ENCODE measurements at regions not wholly inside any gene's neighbourhood (a gene's known extent, or its start where the extent isn't known, plus 50 kb on each side); places are given as distances from the start of the nearest gene placed in this dataset.

DNA sequence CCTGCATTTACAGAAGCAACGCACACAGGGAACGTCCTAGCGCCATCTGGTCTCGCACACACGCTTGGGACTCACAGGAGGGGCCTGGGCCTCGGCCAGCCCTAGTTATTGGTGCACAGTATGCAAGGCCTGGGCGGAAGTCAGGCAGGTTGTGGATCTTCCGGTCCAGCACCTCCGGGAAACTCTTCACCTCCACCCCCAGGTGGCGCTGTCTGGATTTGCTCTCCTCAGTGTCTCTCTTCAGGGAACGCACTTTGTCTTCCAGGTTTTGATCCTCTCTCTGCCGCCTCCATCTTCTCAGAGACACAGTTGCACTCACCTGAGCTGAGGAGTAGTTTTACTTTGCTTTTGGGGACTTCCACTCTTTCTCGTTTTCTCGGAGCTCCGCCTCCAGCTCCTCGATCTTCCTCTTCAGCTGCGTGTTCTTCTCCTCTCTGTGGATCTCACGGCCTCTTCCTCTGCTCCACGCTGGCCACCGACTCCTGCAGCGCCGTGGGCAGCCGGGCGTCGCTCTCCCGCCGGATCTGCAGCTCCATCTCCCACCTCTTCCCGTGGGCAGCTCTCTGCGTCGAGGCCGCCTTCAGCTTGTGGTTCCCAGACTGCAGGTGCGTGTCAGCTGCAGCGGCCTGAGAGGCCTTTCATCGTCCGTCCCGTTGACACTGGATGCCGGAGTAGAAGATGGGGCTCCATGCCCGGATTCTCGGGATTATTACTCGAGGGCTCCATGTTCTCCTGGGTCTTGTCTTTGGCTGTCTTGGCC lies 933.8 kb downstream of the TMEM121 start:
- Histone ChIP-seq H3K9ac (ENCODE audit: insufficient read depth, low read depth, low read length) (no peak overlapping the region), H3K4me2 (ENCODE audit: low read depth, low read length) (no peak overlapping the region), H3K9me3 (ENCODE audit: low read length) (no peaks in the 10 kb centered on the region), H3K4me3 (replicated peaks in 1 of 3; ENCODE audit: insufficient read depth in 1 of 3, low read depth in 2 of 3, low read length in 3 of 3) (no peak overlapping the region), H3K27me3 (ENCODE audit: control insufficient read depth in 1 of 2, insufficient read depth in 2 of 2, low read length in 2 of 2) (no peaks in the 10 kb centered on the region), H3K79me2 (ENCODE audit: insufficient read depth, low read length) (no peaks in the 10 kb centered on the region), H4K20me1 (ENCODE audit: insufficient read depth, low read length) (no peaks in the 10 kb centered on the region), H3K27ac (ENCODE audit: extremely low read length, insufficient read depth, low read length) (no peak overlapping the region), H3K4me1 (ENCODE audit: insufficient read depth, low read length) (no peaks in the 10 kb centered on the region), H3K36me3 (replicated peaks in 1 of 2; ENCODE audit: control insufficient read depth in 1 of 2, insufficient read depth in 2 of 2, low read length in 2 of 2) (no peaks in the 10 kb centered on the region), H2AFZ (ENCODE audit: low read length) (no peak overlapping the region)
- no peak for DNase-seq (ENCODE audit: low spot score)
- WGBS (ENCODE audit: low lambda C conversion rate): no CpG with 5 or more reads among the region's 40 CpGs
- ATAC-seq: no peak
- TF ChIP-seq ZNF816 (CRISPR knock-in tag; IDR thresholded peaks at IDR 0.05; ENCODE audit: borderline replicate concordance) (no peak), ZNF24 (IDR thresholded peaks at IDR 0.05) (no peak)
- TF ChIP-seq, protein P1, sequence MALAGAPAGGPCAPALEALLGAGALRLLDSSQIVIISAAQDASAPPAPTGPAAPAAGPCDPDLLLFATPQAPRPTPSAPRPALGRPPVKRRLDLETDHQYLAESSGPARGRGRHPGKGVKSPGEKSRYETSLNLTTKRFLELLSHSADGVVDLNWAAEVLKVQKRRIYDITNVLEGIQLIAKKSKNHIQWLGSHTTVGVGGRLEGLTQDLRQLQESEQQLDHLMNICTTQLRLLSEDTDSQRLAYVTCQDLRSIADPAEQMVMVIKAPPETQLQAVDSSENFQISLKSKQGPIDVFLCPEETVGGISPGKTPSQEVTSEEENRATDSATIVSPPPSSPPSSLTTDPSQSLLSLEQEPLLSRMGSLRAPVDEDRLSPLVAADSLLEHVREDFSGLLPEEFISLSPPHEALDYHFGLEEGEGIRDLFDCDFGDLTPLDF (CRISPR knock-in tag; IDR thresholded peaks at IDR 0.05): no peak
- TF ChIP-seq, protein P2, sequence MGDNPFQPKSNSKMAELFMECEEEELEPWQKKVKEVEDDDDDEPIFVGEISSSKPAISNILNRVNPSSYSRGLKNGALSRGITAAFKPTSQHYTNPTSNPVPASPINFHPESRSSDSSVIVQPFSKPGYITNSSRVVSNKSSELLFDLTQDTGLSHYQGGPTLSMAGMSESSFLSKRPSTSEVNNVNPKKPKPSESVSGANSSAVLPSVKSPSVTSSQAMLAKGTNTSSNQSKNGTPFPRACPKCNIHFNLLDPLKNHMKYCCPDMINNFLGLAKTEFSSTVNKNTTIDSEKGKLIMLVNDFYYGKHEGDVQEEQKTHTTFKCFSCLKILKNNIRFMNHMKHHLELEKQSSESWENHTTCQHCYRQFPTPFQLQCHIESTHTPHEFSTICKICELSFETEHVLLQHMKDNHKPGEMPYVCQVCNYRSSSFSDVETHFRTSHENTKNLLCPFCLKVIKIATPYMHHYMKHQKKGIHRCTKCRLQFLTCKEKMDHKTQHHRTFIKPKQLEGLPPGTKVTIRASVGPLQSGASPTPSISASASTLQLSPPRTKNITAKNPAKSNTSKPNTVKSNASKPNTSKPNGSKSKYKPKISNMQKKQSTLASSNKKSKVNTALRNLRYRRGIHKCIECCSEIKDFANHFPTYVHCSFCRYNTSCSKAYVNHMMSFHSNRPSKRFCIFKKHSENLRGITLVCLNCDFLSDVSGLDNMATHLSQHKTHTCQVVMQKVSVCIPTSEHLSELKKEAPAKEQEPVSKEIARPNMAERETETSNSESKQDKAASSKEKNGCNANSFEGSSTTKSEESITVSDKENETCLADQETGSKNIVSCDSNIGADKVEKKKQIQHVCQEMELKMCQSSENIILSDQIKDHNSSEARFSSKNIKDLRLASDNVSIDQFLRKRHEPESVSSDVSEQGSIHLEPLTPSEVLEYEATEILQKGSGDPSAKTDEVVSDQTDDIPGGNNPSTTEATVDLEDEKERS (CRISPR knock-in tag; IDR thresholded peaks at IDR 0.05): no peak
- ChIA-PET POLR2A (no interaction called here), CTCF (ENCODE audit: low intra/inter-chr PET ratio, low total read pairs) (no interaction called here)
- BruUV-seq (replicated peaks): no TSS peak
- in situ Hi-C loops (cut with HindIII; ENCODE audit: extremely low pct_ligation_motif_present, low pct_unique_long_range_greater_than_20kb) (no loop called here), intact Hi-C loops (cut with micrococcal nuclease; ENCODE audit: unreplicated experiment) (no loop called here)
- no peak for FAIRE-seq

Measured in HepG2 (cell line).